Loucy (cell line): ENCODE measurements at regions not wholly inside any gene's neighbourhood (a gene's known extent, or its start where the extent isn't known, plus 50 kb on each side); places are given as distances from the start of the nearest gene placed in this dataset.

Experiments used
- H2AFZ ChIP-seq: fragments of 200-600 bp; sonication (generic); 2 replicates; pipeline ENCODE4 v1.6.0; 2016; ENCODE audit warnings: antibody characterized with exemption, mild to moderate bottlenecking, low read length, moderate library complexity
- H3F3A ChIP-seq: fragments of 200-600 bp; 2 replicates; pipeline ENCODE4 v1.6.0; 2016; ENCODE audit warnings: antibody characterized with exemption, low read depth, mild to moderate bottlenecking
- H3K27me3 ChIP-seq: fragments of 200-600 bp; sonication (generic); 2 replicates; pipeline ENCODE4 v1.6.1; 2014; ENCODE audit warnings: low read length, mild to moderate bottlenecking; ENCODE audit not compliant: insufficient read depth, poor library complexity, severe bottlenecking
- H3K36me3 ChIP-seq: fragments of 200-600 bp; sonication (generic); 2 replicates; pipeline ENCODE4 v1.6.1; 2016; ENCODE audit warnings: low read length; ENCODE audit not compliant: insufficient read depth
- H3K4me1 ChIP-seq: fragments of 200-600 bp; sonication (generic); 2 replicates; pipeline ENCODE4 v1.5.1; 2014; ENCODE audit warnings: low read length, mild to moderate bottlenecking; ENCODE audit not compliant: insufficient read depth, poor library complexity, severe bottlenecking
- H3K4me2 ChIP-seq: fragments of 200-600 bp; sonication (generic); 2 replicates; pipeline ENCODE4 v1.6.0; 2014; ENCODE audit warnings: antibody characterized with exemption, low read length, low read depth, mild to moderate bottlenecking; ENCODE audit not compliant: poor library complexity, severe bottlenecking
- H3K4me3 ChIP-seq: fragments of 200-600 bp; sonication (generic); 2 replicates; pipeline ENCODE4 v1.5.1; 2014; ENCODE audit warnings: low read length, mild to moderate bottlenecking, mixed read lengths; ENCODE audit not compliant: poor library complexity, severe bottlenecking
- H3K79me2 ChIP-seq: fragments of 200-600 bp; sonication (generic); 2 replicates; pipeline ENCODE4 v1.6.1; 2014; ENCODE audit warnings: low read length; ENCODE audit not compliant: insufficient read depth
- H3K9ac ChIP-seq: fragments of 200-600 bp; sonication (generic); 2 replicates; pipeline ENCODE4 v1.6.0; 2014; ENCODE audit warnings: mild to moderate bottlenecking, low read depth, low read length, moderate library complexity; ENCODE audit not compliant: poor library complexity, severe bottlenecking
- H3K9me2 ChIP-seq: fragments of 200-600 bp; sonication (generic); replicated peaks from 2 replicates; pipeline ENCODE4 v1.6.1; 2016; ENCODE audit warnings: low read depth, low read length, mixed read lengths
- H3K9me3 ChIP-seq: fragments of 200-600 bp; sonication (generic); 2 replicates; pipeline ENCODE4 v1.6.1; 2014; ENCODE audit warnings: mild to moderate bottlenecking, antibody characterized with exemption, low read length, low read depth; ENCODE audit not compliant: insufficient read depth
- H4K20me1 ChIP-seq: fragments of 200-600 bp; sonication (generic); 2 replicates; pipeline ENCODE4 v1.6.0; 2014; ENCODE audit warnings: antibody characterized with exemption, low read length, mild to moderate bottlenecking; ENCODE audit not compliant: insufficient read depth, poor library complexity, severe bottlenecking
- CTCF ChIP-seq: fragments of 200-600 bp; sonication (generic); conservative IDR thresholded peaks from 2 replicates; pipeline ENCODE4 v1.5.1; 2014; ENCODE audit warnings: mild to moderate bottlenecking, antibody characterized with exemption, low read length
- EZH2phosphoT487 ChIP-seq: fragments of 200-600 bp; IDR thresholded peaks from 2 replicates; pipeline ENCODE4 v1.6.1; 2018; ENCODE audit warnings: antibody characterized with exemption, mild to moderate bottlenecking, moderate library complexity, borderline replicate concordance

GRCh38 chr1:37306871-37307270, 167.5 kb upstream of the ZC3H12A start:
- H3K27me3 ChIP-seq, result no peaks in the 10 kb centered on the region
- H3K4me2 ChIP-seq, result no peak overlapping the region
- H3K4me1 ChIP-seq, result no peaks in the 10 kb centered on the region
- H3F3A ChIP-seq, result no peaks in the 10 kb centered on the region
- no peaks in the 10 kb centered on the region for H3K9me3 ChIP-seq
- H3K9ac ChIP-seq, result no peak overlapping the region
- no peak overlapping the region for H3K4me3 ChIP-seq
- H3K36me3 ChIP-seq, result no peaks in the 10 kb centered on the region
- no peaks in the 10 kb centered on the region for H3K9me2 ChIP-seq
- TF ChIP-seq CTCF (no peak), EZH2phosphoT487 (no peak)
- H3K79me2 ChIP-seq, result no peaks in the 10 kb centered on the region
- H4K20me1 ChIP-seq, result no peaks in the 10 kb centered on the region
- no peak overlapping the region for H2AFZ ChIP-seq

GRCh38 chr1:37308031-37308960, 166.1 kb upstream of the ZC3H12A start:
- no peaks in the 10 kb centered on the region for H3K4me1 ChIP-seq
- no peaks in the 10 kb centered on the region for H4K20me1 ChIP-seq
- H3F3A ChIP-seq, result no peaks in the 10 kb centered on the region
- no peak overlapping the region for H2AFZ ChIP-seq
- no peaks in the 10 kb centered on the region for H3K9me2 ChIP-seq
- H3K9me3 ChIP-seq, result no peaks in the 10 kb centered on the region
- no peaks in the 10 kb centered on the region for H3K79me2 ChIP-seq
- no peak overlapping the region for H3K4me3 ChIP-seq
- H3K36me3 ChIP-seq, result no peaks in the 10 kb centered on the region
- H3K9ac ChIP-seq, result no peak overlapping the region
- H3K4me2 ChIP-seq, result no peak overlapping the region
- TF ChIP-seq EZH2phosphoT487, result no peak
- TF ChIP-seq CTCF, result no peak
- no peaks in the 10 kb centered on the region for H3K27me3 ChIP-seq

GRCh38 chr1:37309574-37309973, 164.8 kb upstream of the ZC3H12A start:
- H3K4me1 ChIP-seq, result no peaks in the 10 kb centered on the region
- no peaks in the 10 kb centered on the region for H3K79me2 ChIP-seq
- H2AFZ ChIP-seq, result no peak overlapping the region
- H3K4me3 ChIP-seq, result no peak overlapping the region
- no peak overlapping the region for H3K4me2 ChIP-seq
- H3F3A ChIP-seq, result no peaks in the 10 kb centered on the region
- no peaks in the 10 kb centered on the region for H4K20me1 ChIP-seq
- TF ChIP-seq EZH2phosphoT487, result no peak
- H3K36me3 ChIP-seq, result no peaks in the 10 kb centered on the region
- H3K9me2 ChIP-seq, result no peaks in the 10 kb centered on the region
- no peaks in the 10 kb centered on the region for H3K9me3 ChIP-seq
- H3K9ac ChIP-seq, result no peak overlapping the region
- no peaks in the 10 kb centered on the region for H3K27me3 ChIP-seq
